IMR-90 (cell line): ENCODE measurements at regions not wholly inside any gene's neighbourhood (a gene's known extent, or its start where the extent isn't known, plus 50 kb on each side); places are given as distances from the start of the nearest gene placed in this dataset.

Experiments
- POLR2A ChIP-seq: IDR thresholded peaks from 2 replicates; pipeline ENCODE4 v1.6.1; 2012; ENCODE audit warnings: mild to moderate bottlenecking, low read depth, low read length
- TF ChIP-seq, protein P1 (sequence below): fragments of 150-350 bp; IDR thresholded peaks from 2 replicates; pipeline ENCODE4 v1.6.1; 2016; ENCODE audit warnings: low read depth, mild to moderate bottlenecking, low read length, moderate library complexity, borderline replicate concordance

DNA sequence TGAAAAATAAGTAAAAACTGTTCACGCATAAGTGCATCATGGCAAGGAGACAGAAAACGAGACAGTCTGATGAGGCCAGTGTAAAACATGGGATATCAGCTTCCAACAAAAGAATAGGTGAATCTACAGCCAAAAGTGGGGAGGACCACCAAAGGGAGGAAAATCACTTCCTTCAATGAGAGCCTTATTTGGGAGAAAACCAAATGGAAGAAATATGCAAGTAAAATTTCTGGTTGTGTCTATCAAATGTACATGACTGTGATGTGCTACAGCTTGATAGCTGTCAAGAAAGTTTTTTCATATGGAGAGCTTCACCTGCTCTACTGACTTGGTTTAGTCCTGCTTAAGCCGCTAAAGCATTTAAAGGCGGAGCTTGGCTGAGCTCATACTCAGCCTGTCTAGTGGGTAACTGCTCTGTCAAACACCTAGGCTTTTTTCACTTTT lies 66.2 kb downstream of the MAGEA1 start:
- no peak for TF ChIP-seq POLR2A
- TF ChIP-seq, protein P1, sequence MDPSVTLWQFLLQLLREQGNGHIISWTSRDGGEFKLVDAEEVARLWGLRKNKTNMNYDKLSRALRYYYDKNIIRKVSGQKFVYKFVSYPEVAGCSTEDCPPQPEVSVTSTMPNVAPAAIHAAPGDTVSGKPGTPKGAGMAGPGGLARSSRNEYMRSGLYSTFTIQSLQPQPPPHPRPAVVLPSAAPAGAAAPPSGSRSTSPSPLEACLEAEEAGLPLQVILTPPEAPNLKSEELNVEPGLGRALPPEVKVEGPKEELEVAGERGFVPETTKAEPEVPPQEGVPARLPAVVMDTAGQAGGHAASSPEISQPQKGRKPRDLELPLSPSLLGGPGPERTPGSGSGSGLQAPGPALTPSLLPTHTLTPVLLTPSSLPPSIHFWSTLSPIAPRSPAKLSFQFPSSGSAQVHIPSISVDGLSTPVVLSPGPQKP: no peak
